GM23248 (cell line): ENCODE measurements at regions not wholly inside any gene's neighbourhood (a gene's known extent, or its start where the extent isn't known, plus 50 kb on each side); places are given as distances from the start of the nearest gene placed in this dataset.

Source experiments
- EZH2 ChIP-seq: fragments of 200-600 bp; sonication (generic); IDR thresholded peaks from 2 replicates; pipeline ENCODE4 v1.6.1; 2018; ENCODE audit warnings: antibody characterized with exemption, mild to moderate bottlenecking; ENCODE audit not compliant: insufficient read depth, poor library complexity, severe bottlenecking
- EZH2phosphoT487 ChIP-seq: fragments of 200-600 bp; sonication (generic); IDR thresholded peaks from 2 replicates; pipeline ENCODE4 v1.6.1; 2018; ENCODE audit warnings: antibody characterized with exemption, moderate library complexity, mild to moderate bottlenecking, low read depth; ENCODE audit not compliant: insufficient read depth

DNA sequence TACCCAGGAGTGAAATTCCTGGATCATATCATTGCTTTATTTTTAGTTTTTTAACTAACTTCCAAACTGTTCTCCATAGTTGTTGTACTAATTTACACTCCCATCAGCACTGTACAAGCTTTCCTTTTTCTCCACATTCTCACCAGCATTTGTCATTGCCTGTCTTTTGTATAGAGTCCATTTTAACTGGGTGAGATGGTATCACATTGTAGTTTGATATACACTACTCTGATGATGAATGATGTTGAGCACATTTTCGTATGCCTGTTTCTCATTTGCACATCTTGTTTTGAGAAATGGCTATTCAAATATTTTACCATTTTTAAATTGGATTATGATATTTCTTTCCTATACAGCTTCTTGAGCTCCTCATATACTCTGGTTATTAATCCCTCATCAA lies 1586.6 kb downstream of the SI start:
- TF ChIP-seq EZH2, result no peak
- no peak for TF ChIP-seq EZH2phosphoT487
